HEK293 (cell line): ENCODE measurements at regions not wholly inside any gene's neighbourhood (a gene's known extent, or its start where the extent isn't known, plus 50 kb on each side); places are given as distances from the start of the nearest gene placed in this dataset.

Experiments
- CTCF ChIA-PET: fragments of 350-600 bp; formaldehyde crosslinking; extraction: SDS; loops from one replicate; lab custom pipeline; 2021; ENCODE audit warnings: antibody characterized with exemption; lab: Yijun Ruan, JAX
- POLR2A ChIA-PET: fragments of 300-600 bp; formaldehyde crosslinking; extraction: SDS; loops from one replicate; lab custom pipeline; 2020; ENCODE audit warnings: antibody characterized with exemption, inconsistent platforms; lab: Yijun Ruan, JAX
- H3K27ac ChIP-seq: fragments of 200-500 bp; sonication (Bioruptor generic); 2 replicates; pipeline ENCODE4 v1.5.1; 2014; ENCODE audit warnings: low read depth, low read length, control low read depth, inconsistent platforms; ENCODE audit errors: extremely low read depth
- H3K36me3 ChIP-seq, 2 experiments: fragments of 200-500 bp in 1 of 2; sonication (Bioruptor generic) in 1 of 2; 1 replicate in 1 of 2; 2 replicates in 1 of 2; pipeline ENCODE4 v1.5.1; 2014 to 2017; ENCODE audit warnings: inconsistent platforms in 2 of 2, low read length in 2 of 2; ENCODE audit not compliant: control insufficient read depth in 2 of 2, insufficient read depth in 1 of 2
- H3K4me1 ChIP-seq: fragments of 200-500 bp; sonication (Bioruptor generic); 2 replicates; pipeline ENCODE4 v1.5.1; 2014; ENCODE audit warnings: mild to moderate bottlenecking, low read length, inconsistent platforms; ENCODE audit not compliant: control insufficient read depth, insufficient read depth
- H3K4me3 ChIP-seq: 2 replicates; pipeline ENCODE4 v1.5.1; 2011; ENCODE audit warnings: low read depth, mild to moderate bottlenecking, control low read depth, low read length, moderate library complexity
- H3K9me3 ChIP-seq: fragments of 200-500 bp; sonication (Bioruptor generic); 2 replicates; pipeline ENCODE4 v1.5.1; 2014; ENCODE audit warnings: low read depth, low read length, inconsistent platforms; ENCODE audit not compliant: control insufficient read depth, insufficient read depth
- BCL11A ChIP-seq: fragments of 450-650 bp; formaldehyde crosslinking; IDR thresholded peaks from 2 replicates; pipeline ENCODE4 v1.5.1; 2016; ENCODE audit warnings: low read depth, missing biosample characterization, missing genetic modification characterization
- GLIS1 ChIP-seq: fragments of 450-650 bp; formaldehyde crosslinking; IDR thresholded peaks from 2 replicates; pipeline ENCODE4 v1.5.1; 2016; ENCODE audit warnings: missing biosample characterization, missing genetic modification characterization
- HOXA7 ChIP-seq: sonication (generic); formaldehyde crosslinking; IDR thresholded peaks from 2 replicates; pipeline ENCODE4 v1.8.1; 2022; ENCODE audit warnings: missing genetic modification reagents, borderline replicate concordance
- OSR2 ChIP-seq: fragments of 450-650 bp; formaldehyde crosslinking; IDR thresholded peaks from 2 replicates; pipeline ENCODE4 v1.5.1; 2016; ENCODE audit warnings: missing biosample characterization, missing genetic modification characterization
- PRDM10 ChIP-seq: fragments of 450-650 bp; formaldehyde crosslinking; IDR thresholded peaks from 2 replicates; pipeline ENCODE4 v1.5.1; 2016; ENCODE audit warnings: missing biosample characterization, missing genetic modification characterization
- SALL2 ChIP-seq: fragments of 450-650 bp; formaldehyde crosslinking; IDR thresholded peaks from 2 replicates; pipeline ENCODE4 v1.5.0; 2017; ENCODE audit warnings: missing biosample characterization, mild to moderate bottlenecking, missing genetic modification characterization, borderline replicate concordance
- SCRT1 ChIP-seq: fragments of 450-650 bp; formaldehyde crosslinking; IDR thresholded peaks from 2 replicates; pipeline ENCODE4 v1.5.1; 2016; ENCODE audit warnings: missing biosample characterization, missing genetic modification characterization, borderline replicate concordance
- SETDB1 ChIP-seq: IDR thresholded peaks from one replicate; pipeline ENCODE4 v1.6.1; 2017; ENCODE audit warnings: mild to moderate bottlenecking, low read length, moderate library complexity, mixed read lengths; ENCODE audit not compliant: insufficient read length
- ZBTB11 ChIP-seq: fragments of 450-650 bp; formaldehyde crosslinking; conservative IDR thresholded peaks from 2 replicates; pipeline ENCODE4 v1.5.1; 2016; ENCODE audit warnings: low read depth, missing biosample characterization, missing genetic modification characterization
- ZBTB20 ChIP-seq: fragments of 450-650 bp; formaldehyde crosslinking; IDR thresholded peaks from 2 replicates; pipeline ENCODE4 v1.5.1; 2016; ENCODE audit warnings: missing biosample characterization, missing genetic modification characterization
- ZBTB6 ChIP-seq: fragments of 450-650 bp; formaldehyde crosslinking; IDR thresholded peaks from 2 replicates; pipeline ENCODE4 v1.5.1; 2017; ENCODE audit warnings: missing biosample characterization, missing genetic modification characterization
- ZBTB8A ChIP-seq: fragments of 450-650 bp; formaldehyde crosslinking; IDR thresholded peaks from 2 replicates; pipeline ENCODE4 v1.5.1; 2016; ENCODE audit warnings: missing biosample characterization, missing genetic modification characterization
- ZNF148 ChIP-seq: fragments of 450-650 bp; formaldehyde crosslinking; IDR thresholded peaks from 2 replicates; pipeline ENCODE4 v1.5.0; 2017; ENCODE audit warnings: missing biosample characterization, missing genetic modification characterization, borderline replicate concordance
- ZNF398 ChIP-seq: fragments of 450-650 bp; formaldehyde crosslinking; IDR thresholded peaks from 2 replicates; pipeline ENCODE4 v1.5.1; 2017; ENCODE audit warnings: missing biosample characterization, missing genetic modification characterization
- ZNF510 ChIP-seq: fragments of 450-650 bp; formaldehyde crosslinking; IDR thresholded peaks from 2 replicates; pipeline ENCODE4 v1.5.1; 2018; ENCODE audit warnings: mild to moderate bottlenecking, missing genetic modification characterization, missing biosample characterization; ENCODE audit not compliant: insufficient replicate concordance
- ZNF621 ChIP-seq: fragments of 450-650 bp; formaldehyde crosslinking; IDR thresholded peaks from 2 replicates; pipeline ENCODE4 v1.5.1; 2017; ENCODE audit warnings: missing biosample characterization, missing genetic modification characterization
- ZNF692 ChIP-seq: fragments of 450-650 bp; formaldehyde crosslinking; IDR thresholded peaks from 2 replicates; pipeline ENCODE4 v1.5.1; 2016; ENCODE audit warnings: missing biosample characterization, missing genetic modification characterization
- ZNF837 ChIP-seq: fragments of 450-650 bp; formaldehyde crosslinking; IDR thresholded peaks from 2 replicates; pipeline ENCODE4 v1.5.1; 2016; ENCODE audit warnings: missing biosample characterization, missing genetic modification characterization
- ZNF843 ChIP-seq: fragments of 450-650 bp; formaldehyde crosslinking; IDR thresholded peaks from 2 replicates; pipeline ENCODE4 v1.5.1; 2016; ENCODE audit warnings: missing biosample characterization, missing genetic modification characterization

GRCh38 chr3:31253782-31254181 is 278.9 kb upstream of the STT3B start (continued):
- TF ChIP-seq ZNF398 (no peak), ZNF621 (tag by site-specific recombination) (no peak), BCL11A (tag by site-specific recombination) (no peak), ZBTB8A (tag by site-specific recombination) (no peak), ZNF837 (tag by site-specific recombination) (no peak), ZBTB6 (no peak), HOXA7 (no peak), GLIS1 (no peak), ZNF843 (tag by site-specific recombination) (no peak), OSR2 (no peak), SALL2 (no peak), SETDB1 (no peak), ZNF692 (tag by site-specific recombination) (no peak)

- ChIA-PET POLR2A (no interaction called here), CTCF (no interaction called here)
- H3K36me3 ChIP-seq: no peaks in the 10 kb centered on the region
- no peak for TF ChIP-seq SETDB1
- TF ChIP-seq PRDM10 (tag by site-specific recombination): no peak
- TF ChIP-seq, all 188 proteins: peak for 0
- no peak overlapping the region for H3K27ac ChIP-seq
- H3K4me3 ChIP-seq: no peak overlapping the region
- H3K9me3 ChIP-seq: no peaks in the 10 kb centered on the region
- H3K4me1 ChIP-seq: no peaks in the 10 kb centered on the region
Observed at GRCh38 chr3:31254483-31254882, 278.2 kb upstream of the STT3B start.

- ChIA-PET POLR2A (no interaction called here), CTCF (no interaction called here)
- no peaks in the 10 kb centered on the region for H3K9me3 ChIP-seq
- H3K27ac ChIP-seq: no peak overlapping the region
- H3K4me3 ChIP-seq: no peak overlapping the region
- no peaks in the 10 kb centered on the region for H3K36me3 ChIP-seq
- H3K4me1 ChIP-seq: no peaks in the 10 kb centered on the region
- TF ChIP-seq SETDB1 (no peak), ZNF510 (tag by site-specific recombination) (no peak), ZNF148 (tag by site-specific recombination) (no peak), ZBTB20 (tag by site-specific recombination) (no peak), SCRT1 (tag by site-specific recombination) (no peak), ZBTB11 (tag by site-specific recombination) (no peak)
Observed at GRCh38 chr3:31255007-31255581, 277.6 kb upstream of the STT3B start.
